ENCODE measurements at regions not wholly inside any gene's neighbourhood (a gene's known extent, or its start where the extent isn't known, plus 50 kb on each side); places are given as distances from the start of the nearest gene placed in this dataset.
A peak's percentile ranks its signal among the peaks of the same experiment; 100 is the strongest.

- FAIRE-seq (no peak), DNase-seq (ENCODE audit: low spot score) (no peak)
Measured at GRCh38 chr11:121754598-121754997, 301.8 kb upstream of the SORL1-AS1 start.

GRCh38 chr11:121749691-121750090 lies 296.9 kb upstream of the SORL1-AS1 start:
- DNase-seq (ENCODE audit: low spot score) (no peak), FAIRE-seq (no peak)

- DNase-seq (ENCODE audit: low spot score) = no peak
- FAIRE-seq = no peak
Measured at GRCh38 chr11:121748068-121748467, 295.3 kb upstream of the SORL1-AS1 start.

- DNase-seq (ENCODE audit: low spot score) = no peak
- FAIRE-seq = no peak
Measured at GRCh38 chr11:121743285-121743684, 290.5 kb upstream of the SORL1-AS1 start.

- FAIRE-seq = no peak
Measured at GRCh38 chr11:121741761-121742361, 289.1 kb upstream of the SORL1-AS1 start.

GRCh38 chr11:121741351-121741760 lies 288.6 kb upstream of the SORL1-AS1 start:
- FAIRE-seq = no peak
- no peak for DNase-seq (ENCODE audit: low spot score)

More at GRCh38 chr11:121741761-121742361, 289.1 kb upstream of the SORL1-AS1 start:
- no peak for DNase-seq (ENCODE audit: low spot score)

GRCh38 chr11:121740902-121741301 lies 288.1 kb upstream of the SORL1-AS1 start:
- DNase-seq (ENCODE audit: low spot score) = no peak
- FAIRE-seq = no peak

- DNase-seq (ENCODE audit: low spot score) (no peak), FAIRE-seq (no peak)
Measured at GRCh38 chr11:121733858-121734257, 281.1 kb upstream of the SORL1-AS1 start.

- no peak for FAIRE-seq
- DNase-seq (ENCODE audit: low spot score) = no peak
Measured at GRCh38 chr11:121727942-121728341, 275.2 kb upstream of the SORL1-AS1 start.

GRCh38 chr11:121723246-121723741 lies 270.5 kb upstream of the SORL1-AS1 start:
- FAIRE-seq = no peak
- DNase-seq (ENCODE audit: low spot score) = no peak

GRCh38 chr11:121722431-121723245 lies 269.9 kb upstream of the SORL1-AS1 start:
- no peak for FAIRE-seq
- peak; percentile 54 for DNase-seq (ENCODE audit: low spot score)

- FAIRE-seq (no peak), DNase-seq (ENCODE audit: low spot score) (no peak)
Measured at GRCh38 chr11:121721961-121722360, 269.2 kb upstream of the SORL1-AS1 start.

GRCh38 chr11:121721448-121721847 lies 268.7 kb upstream of the SORL1-AS1 start:
- no peak for FAIRE-seq
- no peak for DNase-seq (ENCODE audit: low spot score)

- FAIRE-seq (no peak), DNase-seq (ENCODE audit: low spot score) (no peak)
Measured at GRCh38 chr11:121717296-121717695, 264.5 kb upstream of the SORL1-AS1 start.

- DNase-seq (ENCODE audit: low spot score) (no peak), FAIRE-seq (no peak)
Measured at GRCh38 chr11:121716060-121716459, 263.3 kb upstream of the SORL1-AS1 start.

- DNase-seq (ENCODE audit: low spot score) (no peak), FAIRE-seq (no peak)
Measured at GRCh38 chr11:121715405-121715804, 262.6 kb upstream of the SORL1-AS1 start.

GRCh38 chr11:121714351-121714750 lies 261.6 kb upstream of the SORL1-AS1 start:
- FAIRE-seq (no peak), DNase-seq (ENCODE audit: low spot score) (no peak)

- no peak for DNase-seq (ENCODE audit: low spot score)
- FAIRE-seq = no peak
Measured at GRCh38 chr11:121711939-121712338, 259.2 kb upstream of the SORL1-AS1 start.

- FAIRE-seq (no peak), DNase-seq (ENCODE audit: low spot score) (no peak)
Measured at GRCh38 chr11:121711236-121711635, 258.5 kb upstream of the SORL1-AS1 start.

GRCh38 chr11:121706884-121707420 lies 254.2 kb upstream of the SORL1-AS1 start:
- no peak for DNase-seq (ENCODE audit: low spot score)
- FAIRE-seq = no peak

- FAIRE-seq (no peak), DNase-seq (ENCODE audit: low spot score) (no peak)
Measured at GRCh38 chr11:121703201-121703600, 250.4 kb upstream of the SORL1-AS1 start.

GRCh38 chr11:121700968-121701367 lies 248.2 kb upstream of the SORL1-AS1 start:
- no peak for FAIRE-seq
- DNase-seq (ENCODE audit: low spot score) = no peak

Data from urothelium cell line (cell line).